ENCODE measurements at regions not wholly inside any gene's neighbourhood (a gene's known extent, or its start where the extent isn't known, plus 50 kb on each side); places are given as distances from the start of the nearest gene placed in this dataset.
"Not testable (repeated sequence)": the region's sequence is repeated elsewhere in the genome, so short reads cannot be mapped to it uniquely, and the experiment has no call there.

- peak in 1 of 58 donors; percentile 23 for DNase-seq
Observed at GRCh38 chr19:30686176-30686820, 314.1 kb downstream of the ZNF536 start.

- DNase-seq: no peak
Observed at GRCh38 chr19:30685426-30686000, 313.3 kb downstream of the ZNF536 start.

- DNase-seq: no peak
Observed at GRCh38 chr19:30684613-30685012, 312.4 kb downstream of the ZNF536 start.

GRCh38 chr19:30682999-30683536, 310.9 kb downstream of the ZNF536 start:
- peak in 55 of 58 donors; percentile 12 to 81 (median 60) for DNase-seq

GRCh38 chr19:30682146-30682998, 310.2 kb downstream of the ZNF536 start:
- peak in 3 of 58 donors; percentile 18 to 44 (median 43) for DNase-seq

GRCh38 chr19:30681162-30682100, 309.2 kb downstream of the ZNF536 start:
- no peak for DNase-seq

GRCh38 chr19:30680399-30680798, 308.2 kb downstream of the ZNF536 start:
- DNase-seq: not testable (repeated sequence)

GRCh38 chr19:30679789-30680188, 307.6 kb downstream of the ZNF536 start:
- no peak for DNase-seq

GRCh38 chr19:30679153-30679702, 307.0 kb downstream of the ZNF536 start:
- no peak for DNase-seq

- no peak for DNase-seq
Observed at GRCh38 chr19:30678168-30678567, 306.0 kb downstream of the ZNF536 start.

- DNase-seq: no peak
Observed at GRCh38 chr19:30677702-30678101, 305.5 kb downstream of the ZNF536 start.

GRCh38 chr19:30676990-30677679, 305.0 kb downstream of the ZNF536 start:
- DNase-seq: no peak

- no peak for DNase-seq
Observed at GRCh38 chr19:30675086-30675485, 302.9 kb downstream of the ZNF536 start.

- DNase-seq: no peak
Observed at GRCh38 chr19:30674656-30675055, 302.5 kb downstream of the ZNF536 start.

GRCh38 chr19:30673336-30673735, 301.2 kb downstream of the ZNF536 start:
- no peak for DNase-seq

- DNase-seq: no peak
Observed at GRCh38 chr19:30672926-30673325, 300.7 kb downstream of the ZNF536 start.

- DNase-seq: peak in 1 of 58 donors; percentile 5
Observed at GRCh38 chr19:30671622-30672051, 299.5 kb downstream of the ZNF536 start.

GRCh38 chr19:30671367-30671619, 299.1 kb downstream of the ZNF536 start:
- no peak for DNase-seq

GRCh38 chr19:30670562-30671366, 298.6 kb downstream of the ZNF536 start:
- DNase-seq: peak in 1 of 58 donors; percentile 16
